HG02840 (cell line): ENCODE measurements at regions not wholly inside any gene's neighbourhood (a gene's known extent, or its start where the extent isn't known, plus 50 kb on each side); places are given as distances from the start of the nearest gene placed in this dataset.

Experiments
- ATAC-seq: cut with Tn5 transposase; IDR thresholded peaks from one replicate; pipeline ENCODE4 v1.9.1; 2021; ENCODE audit warnings: mild to moderate bottlenecking, moderate library complexity, moderate number of reproducible peaks; ENCODE audit not compliant: unreplicated experiment, low FRiP score

DNA sequence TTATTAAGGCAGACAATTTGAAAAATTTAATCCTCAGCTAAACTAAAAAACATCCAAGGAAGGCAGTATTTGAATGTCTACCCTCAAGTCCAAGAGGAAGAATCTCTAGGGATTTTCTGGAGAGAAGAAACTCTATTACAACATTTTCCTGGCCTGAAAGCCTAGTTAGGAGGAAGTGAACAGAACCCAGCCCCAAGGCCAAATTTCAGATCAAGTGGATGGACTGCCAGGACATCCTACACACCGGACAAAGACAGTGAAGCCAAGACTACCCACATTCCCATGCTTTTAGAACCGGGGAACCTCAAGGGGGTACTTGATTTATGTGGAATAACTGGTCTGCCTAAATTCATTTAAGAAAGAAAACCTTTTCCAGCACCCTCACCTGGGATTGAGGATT is 108.9 kb upstream of the MEOX2 start:
- ATAC-seq: no peak

DNA sequence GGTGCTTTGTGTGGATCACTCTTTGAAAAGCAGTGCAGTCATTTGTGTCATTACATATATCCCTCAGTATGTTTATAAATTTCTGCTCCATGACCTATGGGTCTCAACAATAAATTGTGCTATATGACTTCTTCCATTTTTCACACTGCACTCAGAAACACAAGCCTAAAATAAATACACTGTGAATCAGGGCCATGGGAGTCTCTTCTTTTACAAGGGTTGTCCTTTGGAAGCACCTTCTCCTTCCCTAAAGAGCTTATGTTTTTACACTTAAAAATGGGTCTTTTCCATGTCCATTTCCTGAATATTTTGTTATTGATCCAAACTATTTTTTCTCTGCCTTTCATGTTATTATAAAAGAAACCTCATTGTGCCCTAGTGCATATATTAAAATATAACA is 108.3 kb upstream of the MEOX2 start:
- no peak for ATAC-seq

DNA sequence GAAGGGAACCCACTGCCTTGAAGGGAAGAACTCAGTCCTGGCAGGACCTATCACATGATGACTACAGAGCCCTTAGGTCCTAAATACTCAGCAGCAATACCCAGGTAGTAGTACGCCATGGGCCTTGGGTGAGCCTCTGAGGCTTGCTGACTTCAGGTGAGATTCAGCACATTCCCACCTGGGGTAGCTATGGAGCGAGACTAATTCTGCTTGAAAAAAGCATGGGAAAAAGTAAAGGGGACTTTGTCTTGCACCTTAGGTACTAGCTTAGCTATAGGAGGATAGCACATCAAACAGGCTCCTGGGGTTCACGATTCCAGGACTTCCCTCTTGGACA is 98.2 kb upstream of the MEOX2 start:
- ATAC-seq: no peak

DNA sequence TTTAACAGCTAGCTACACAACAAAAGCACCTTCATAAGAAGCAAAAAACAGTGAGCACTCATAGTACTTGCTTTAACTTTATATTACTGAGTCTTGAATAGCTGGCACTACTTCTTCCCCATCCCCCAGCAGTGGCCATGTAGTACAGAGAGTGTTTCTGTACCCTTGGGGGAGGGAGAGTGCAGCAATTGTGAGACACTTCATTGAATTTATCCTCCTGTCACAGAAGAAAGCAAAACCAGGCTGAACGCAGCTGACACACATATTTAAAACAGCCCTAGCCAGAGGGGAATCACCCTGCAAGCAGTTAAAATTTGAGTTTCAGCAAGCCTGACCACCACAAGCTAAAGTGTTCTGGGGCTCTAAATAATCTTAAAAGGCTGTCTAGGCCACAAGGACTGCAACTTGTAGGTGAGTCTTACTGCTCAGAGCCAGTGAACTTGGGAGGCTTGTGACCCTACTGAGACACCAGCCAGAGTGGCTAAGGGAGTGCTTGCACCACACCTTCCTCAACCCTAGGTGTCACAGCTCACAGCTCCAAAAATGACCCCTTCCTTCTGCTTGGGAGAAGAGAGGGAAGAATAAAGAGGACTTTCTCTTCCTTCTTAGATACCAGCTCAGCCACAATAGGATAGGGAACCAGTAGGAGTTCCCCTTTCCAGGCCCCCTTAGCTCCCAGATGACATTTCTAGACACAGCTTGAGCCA is 97.7 kb upstream of the MEOX2 start:
- ATAC-seq: no peak

DNA sequence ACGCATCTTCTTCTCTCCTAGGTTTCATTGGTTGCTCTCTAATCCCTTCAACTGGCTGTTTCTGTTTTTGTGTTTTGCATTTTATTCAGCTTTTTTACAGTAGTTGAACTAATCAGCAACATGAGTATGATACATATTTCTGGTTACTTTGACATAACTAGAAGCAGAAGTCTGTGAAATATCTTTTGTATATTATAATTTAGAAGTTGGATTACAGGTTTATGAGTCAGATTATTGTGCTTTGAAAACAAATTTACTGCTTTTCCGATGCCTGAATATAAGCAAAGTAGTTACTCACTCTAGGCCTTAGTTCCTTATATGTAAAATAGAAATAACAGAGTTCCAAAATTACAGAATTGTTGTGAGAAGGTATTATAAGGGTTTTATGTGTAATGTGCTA is 96.2 kb upstream of the MEOX2 start:
- no peak for ATAC-seq

DNA sequence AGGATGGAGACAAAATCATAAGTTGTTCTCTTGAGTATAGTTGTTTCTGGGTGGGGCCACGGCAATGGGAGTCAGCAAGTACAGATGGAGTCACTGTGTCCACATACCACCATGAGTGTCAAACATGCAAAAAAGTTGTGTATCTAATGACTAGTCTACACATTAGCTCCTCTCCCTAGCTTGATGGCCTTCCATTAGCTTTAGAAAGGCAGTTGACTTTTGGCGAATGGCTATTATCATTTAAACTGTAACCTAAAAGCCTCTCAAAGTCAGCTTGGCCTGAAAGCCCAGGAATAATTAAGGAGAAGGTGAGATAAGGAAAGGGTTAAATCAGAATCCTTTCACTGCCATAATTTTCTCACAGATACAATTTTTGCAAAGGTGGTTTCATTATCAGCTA is 95.5 kb upstream of the MEOX2 start:
- no peak for ATAC-seq

DNA sequence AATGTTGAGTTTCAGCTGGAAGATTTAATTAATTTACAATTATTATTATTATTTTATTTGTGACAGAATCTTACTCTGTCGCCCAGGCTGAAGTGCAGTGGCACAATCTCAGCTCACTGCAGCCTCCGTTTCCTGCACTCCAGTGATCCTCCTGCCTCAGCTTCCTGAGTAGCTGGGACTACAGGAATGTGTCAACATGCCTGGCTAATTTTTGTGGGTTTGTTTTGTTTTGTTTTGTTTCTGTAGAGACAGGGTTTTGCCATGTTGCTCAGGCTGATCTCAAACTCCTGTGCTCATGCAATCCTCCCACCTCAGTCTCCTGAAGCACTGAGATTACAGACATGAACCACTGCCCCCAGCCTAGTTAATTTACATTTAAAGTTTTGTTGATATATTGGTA is 93.8 kb upstream of the MEOX2 start:
- ATAC-seq: no peak

DNA sequence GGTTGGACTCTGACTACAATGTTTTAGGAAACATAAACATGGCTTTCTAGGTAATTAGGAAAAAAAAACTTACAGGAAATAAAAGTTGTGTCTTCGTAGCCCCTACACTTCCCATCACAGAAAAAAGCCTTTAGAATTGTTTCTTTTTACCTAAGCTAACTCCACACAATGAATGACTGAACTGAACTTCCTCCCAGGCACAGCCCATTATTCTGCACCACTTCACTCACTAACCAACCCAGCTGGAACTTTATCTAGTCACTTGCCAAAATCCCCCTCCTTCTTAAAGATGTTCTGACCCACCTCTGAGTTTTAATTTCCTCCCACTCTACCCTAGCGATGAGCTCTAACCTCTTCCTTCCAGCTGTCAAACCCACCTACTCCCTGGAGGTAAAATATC is 91.7 kb upstream of the MEOX2 start:
- ATAC-seq: no peak

DNA sequence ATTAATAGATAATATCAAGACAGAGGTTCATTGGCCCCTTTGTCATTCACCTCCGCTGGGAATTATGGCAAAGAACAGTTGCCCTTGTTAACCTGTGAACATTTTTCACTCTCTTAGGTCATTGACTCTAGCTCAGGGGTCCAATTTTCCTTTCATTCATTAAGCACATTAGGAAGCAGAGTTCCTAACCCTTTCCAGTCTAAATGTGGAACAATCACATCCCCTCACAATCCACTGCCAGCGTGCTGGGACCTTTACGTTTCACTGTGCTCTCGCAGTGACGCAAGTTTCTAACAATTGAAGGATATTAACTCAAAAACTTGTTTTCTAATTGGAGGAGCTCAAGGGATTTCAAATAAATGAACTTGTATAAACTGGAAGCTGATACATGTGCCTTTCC is 79.3 kb upstream of the MEOX2 start:
- ATAC-seq: no peak

DNA sequence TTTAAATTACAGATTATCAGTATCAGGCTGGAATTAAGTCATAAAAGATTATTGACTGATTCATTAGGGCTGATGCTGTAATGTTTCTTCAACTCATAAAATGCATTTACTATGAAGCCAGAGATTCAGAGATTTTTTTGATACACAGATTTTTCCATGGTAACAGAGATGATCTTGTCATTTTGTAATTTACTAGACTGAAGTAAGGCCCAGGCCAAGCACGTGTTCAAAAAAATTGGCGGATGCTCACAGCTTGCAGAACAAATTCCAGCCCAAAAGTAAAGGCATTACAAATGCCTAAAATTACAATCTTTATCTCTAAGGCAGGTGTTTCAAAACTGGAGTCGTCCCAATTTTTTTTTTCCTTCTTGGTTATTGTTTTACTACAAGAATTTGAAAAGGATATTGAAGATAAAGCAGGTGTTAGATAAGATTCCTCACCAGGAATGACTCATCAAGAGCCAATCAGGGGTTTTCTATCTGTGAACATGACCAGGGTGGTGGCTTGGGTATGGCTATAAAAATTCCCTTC is 78.4 kb upstream of the MEOX2 start:
- no peak for ATAC-seq

DNA sequence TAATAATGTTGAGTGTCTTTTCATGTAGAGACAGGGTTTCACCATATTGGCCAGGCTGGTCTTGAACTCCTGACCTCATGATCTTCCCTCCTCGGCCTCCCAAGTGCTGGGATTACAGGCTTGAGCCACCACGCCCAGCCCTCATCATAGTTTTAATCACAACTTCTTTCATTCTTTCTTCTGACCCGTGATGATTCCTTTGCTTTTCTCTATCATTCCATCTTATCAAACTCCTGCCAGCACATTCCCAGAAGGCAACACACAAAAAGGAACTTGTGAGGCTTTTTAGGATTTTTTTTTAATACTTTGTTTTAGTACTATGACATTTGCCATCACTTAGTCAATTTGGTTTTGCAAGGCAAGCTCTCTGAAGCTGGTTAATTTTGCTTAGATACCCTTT is 77.5 kb upstream of the MEOX2 start:
- ATAC-seq: no peak

DNA sequence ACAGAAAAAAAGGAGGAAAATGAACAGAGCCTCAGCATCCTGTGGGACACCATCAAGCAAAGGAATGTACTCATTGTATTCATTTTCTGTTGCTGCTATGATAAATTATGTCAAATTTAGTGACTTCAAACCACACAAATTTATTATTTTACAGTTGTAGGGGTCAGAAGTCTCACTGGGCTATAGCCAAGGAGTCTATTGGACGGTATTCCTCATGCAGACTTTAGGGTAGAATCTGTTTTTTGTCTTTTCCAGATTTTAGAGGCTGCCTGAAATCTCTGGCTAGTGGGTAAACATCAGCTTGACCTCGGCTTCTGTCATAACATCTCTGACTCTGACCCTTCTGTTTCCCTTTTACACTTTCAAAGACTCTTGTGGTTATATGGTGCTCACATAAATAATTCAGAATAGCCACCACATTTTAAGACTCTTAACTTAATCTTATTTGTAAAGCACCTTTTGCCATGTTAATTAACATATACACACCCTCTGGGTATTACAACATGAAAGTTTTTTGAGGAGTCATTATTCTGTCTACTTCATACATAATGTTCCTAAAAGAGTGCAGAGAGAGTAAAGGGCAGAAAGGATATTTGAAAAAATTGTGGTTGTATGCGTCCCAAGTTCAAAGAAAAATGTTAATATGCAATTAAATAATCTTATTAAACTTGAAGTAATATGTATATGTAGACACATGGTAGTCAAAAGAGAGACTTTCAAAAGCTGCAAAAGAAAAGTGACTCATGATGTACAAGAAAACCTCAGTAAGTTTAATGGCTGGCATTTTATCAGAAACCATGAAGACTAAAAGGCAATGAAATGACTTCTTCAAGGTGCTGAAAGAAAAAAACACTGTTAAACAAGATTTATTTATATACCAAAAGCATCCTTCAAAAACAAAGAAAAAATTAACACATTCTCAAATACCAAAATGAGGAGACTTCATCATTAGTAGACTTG is 70.8 kb upstream of the MEOX2 start:
- no peak for ATAC-seq

DNA sequence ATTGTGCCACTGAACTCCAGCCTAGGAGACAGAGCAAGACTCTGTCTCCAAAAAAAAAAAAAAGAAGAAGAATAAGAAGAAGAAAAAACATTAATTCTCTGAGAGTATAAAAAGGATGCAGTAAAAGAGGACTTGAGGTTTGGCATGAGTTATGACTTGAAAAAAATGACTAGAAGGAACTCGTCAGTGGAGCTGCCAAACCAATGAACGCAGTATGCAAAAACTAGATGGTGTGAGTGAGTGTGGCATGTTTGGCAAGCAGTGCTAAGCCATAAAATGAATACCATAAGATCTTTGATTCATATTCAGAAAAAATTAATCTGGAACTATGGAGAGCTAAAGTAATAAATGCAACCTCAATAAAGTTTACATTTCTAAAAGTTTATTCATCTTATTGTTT is 68.6 kb upstream of the MEOX2 start:
- ATAC-seq: no peak

DNA sequence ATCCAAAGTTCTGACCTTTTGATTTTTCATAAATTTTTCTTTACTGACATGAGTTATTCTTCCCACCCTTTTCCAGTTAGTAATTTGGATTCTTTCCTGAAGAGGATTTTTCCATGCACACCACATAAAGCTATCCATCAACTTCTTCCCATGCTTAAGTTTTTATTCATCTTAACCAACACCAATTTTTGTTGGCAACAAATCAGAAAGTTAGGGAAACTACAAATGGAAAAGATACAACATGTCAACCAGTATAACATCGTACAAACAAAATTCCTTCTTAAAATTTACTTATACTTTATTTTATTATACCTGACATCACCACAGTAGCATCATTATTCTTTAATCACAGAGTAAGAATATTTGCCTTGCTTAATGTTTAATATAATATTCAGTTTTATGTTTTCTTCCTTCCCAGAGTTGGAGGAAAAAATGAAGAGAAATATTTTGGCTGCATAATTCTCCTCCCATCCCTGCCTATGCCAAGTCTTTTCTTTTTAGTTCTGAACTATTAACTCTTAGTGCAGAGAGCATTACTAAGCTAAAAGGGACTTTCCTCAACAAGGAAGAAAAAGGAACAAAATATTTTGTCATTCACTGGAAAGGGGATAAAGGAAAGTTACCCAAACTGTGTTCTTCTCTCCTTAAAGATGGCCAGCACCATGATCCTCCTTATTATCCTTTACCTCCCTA is 67.5 kb upstream of the MEOX2 start:
- ATAC-seq: no peak

DNA sequence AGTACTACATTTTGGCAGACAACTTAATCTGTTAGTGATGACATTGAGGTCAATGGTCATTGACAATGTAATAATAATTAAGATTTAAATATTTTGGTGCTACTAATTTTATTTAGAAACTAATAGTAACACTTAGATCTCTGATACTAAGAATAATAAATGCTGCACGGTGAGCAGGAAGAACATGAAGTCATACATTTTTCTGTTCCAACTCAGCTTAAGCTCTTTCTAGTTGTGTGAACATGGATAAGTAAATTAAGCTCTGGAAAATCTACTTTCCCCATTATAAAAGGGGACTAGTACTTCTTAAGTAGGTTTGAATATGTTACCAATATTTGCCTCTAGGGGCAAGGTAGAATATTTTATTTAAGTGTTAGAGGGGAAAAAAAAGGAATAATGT is 65.9 kb upstream of the MEOX2 start:
- ATAC-seq: no peak

DNA sequence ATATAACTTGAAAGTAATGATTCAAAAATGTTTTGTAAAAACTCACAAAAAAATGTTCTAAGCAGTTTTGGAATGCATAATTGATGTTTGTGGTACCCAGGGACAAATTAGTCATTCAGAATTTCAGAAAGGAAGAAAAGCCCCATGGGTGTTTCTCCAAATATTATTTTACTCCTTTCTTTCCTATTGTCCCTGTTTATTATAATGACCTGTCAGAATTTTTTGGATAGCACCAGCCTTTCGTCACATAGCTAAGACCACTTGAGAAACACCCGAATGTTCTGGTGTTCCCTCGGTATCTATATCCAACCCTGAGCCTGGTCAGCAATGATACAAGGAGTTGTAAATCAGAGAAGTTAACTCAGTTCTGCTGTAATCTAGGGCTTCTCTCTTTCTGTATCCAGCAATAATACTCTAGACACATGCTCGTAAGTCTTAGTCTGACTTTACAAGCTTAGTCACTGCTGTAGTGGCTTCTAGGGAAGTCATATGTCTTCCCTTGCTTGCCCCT is 64.8 kb upstream of the MEOX2 start:
- no peak for ATAC-seq

DNA sequence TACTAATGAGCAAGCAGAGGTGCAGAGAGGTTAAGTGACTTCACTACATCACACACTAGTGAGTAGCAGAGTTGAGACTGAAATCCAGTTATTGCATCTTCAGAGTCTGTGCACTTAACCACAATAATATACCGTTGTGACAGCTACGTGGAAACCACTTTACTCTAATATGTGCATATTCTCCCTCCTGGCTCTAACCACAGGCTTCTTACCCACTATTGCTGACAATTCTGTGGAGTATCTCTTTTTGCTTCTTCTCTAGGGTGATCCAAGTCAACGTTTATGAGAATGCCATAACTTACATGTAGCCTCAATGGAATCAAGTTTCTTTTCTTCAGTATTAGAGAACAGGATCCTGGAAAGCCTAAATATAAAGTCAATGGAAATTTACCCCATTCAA is 64.2 kb upstream of the MEOX2 start:
- no peak for ATAC-seq

DNA sequence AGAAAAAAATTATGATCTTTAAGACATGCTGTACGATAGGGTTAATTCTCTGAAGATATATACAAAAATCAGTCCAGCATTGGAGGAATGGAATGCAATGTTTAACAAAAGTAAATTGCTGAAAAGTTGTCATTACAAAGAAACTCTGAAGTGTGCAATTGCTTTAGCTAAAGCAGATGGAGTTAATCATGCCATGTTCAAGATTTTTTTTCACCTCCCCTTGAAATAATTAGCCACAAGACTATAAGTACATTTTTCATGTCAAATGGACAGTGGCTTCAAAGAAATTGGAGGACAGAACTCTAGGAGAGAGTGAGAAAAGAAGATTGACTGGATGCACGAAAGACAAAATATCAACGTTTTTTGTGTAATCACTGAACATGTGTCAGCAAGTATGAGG is 63.1 kb upstream of the MEOX2 start:
- no peak for ATAC-seq

DNA sequence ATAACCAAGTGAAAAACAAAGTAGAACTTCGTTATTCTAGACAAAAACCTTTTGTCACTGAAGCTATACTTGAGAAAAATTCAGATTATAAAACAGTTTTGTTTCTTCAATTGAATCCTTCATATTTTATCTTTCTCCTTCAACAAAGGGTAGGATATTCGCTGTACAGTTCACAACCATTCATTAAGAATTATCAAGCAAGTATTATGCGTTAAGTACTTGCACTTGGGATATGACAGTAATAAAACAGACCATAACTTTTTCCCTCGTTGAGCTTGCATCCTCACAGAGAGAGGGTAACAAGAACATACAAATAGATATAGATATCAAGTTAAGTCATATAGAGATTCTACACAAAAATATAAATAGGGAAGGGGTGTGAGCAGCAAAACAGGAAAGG is 61.2 kb upstream of the MEOX2 start:
- no peak for ATAC-seq

DNA sequence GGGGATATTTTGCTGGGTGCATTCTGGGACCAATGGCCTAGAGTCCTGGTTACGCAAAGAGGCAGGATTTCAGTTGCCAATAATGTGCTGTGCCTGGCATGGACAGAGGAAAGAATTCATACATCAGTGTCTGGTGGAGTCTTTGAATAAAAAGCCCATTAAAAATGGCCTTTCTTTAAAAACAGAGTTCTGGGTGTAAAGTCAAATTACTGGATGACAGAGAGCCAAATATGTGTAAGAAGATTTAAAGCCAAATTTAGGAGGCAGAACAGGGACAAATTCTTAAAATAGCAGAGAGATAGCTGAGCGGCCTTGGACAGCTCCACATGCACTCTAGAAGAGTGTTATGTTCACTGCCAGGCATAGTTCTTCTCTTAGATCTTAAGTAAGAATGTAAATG is 60.8 kb upstream of the MEOX2 start:
- ATAC-seq: no peak

DNA sequence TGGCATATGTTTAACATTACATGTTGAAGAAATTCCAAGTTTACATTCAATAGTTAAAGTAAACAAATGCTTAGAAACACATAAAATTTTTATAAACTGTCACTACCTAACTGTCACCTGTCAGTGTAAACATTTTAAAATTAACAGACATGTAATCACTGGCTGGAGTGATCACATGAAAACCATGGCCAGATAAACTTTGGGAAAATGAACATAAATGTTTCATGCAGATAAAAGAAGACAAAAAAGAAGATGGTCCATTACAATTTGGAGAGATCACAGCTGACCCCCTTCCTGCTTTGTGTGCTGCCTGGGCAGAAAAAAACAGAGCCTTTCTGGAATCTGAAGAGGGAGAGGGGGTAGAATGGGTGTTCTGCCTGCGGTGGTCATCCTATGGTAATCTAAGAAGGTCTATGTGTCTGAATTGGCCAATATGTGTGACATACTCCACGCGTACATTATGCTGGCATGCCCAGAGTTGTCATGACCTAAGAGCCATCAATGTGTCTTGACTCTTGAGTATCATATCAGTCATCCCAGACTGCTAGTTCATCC is 57.5 kb upstream of the MEOX2 start:
- ATAC-seq: no peak
